ENCODE measurements at regions not wholly inside any gene's neighbourhood (a gene's known extent, or its start where the extent isn't known, plus 50 kb on each side); places are given as distances from the start of the nearest gene placed in this dataset.

GRCh38 chr13:67946131-67946530, 716.0 kb upstream of the PCDH9 start:
- POLR2A ChIA-PET = no interaction called here
- CTCF ChIA-PET = no interaction called here

GRCh38 chr13:67943116-67943515, 713.0 kb upstream of the PCDH9 start:
- H3K4me1 ChIP-seq (ENCODE audit: control insufficient read depth, insufficient read depth, low read length) = no peaks in the 10 kb centered on the region
- H3K27ac ChIP-seq (ENCODE audit: extremely low read depth, low read depth, low read length) = no peak overlapping the region
- CTCF ChIA-PET = no interaction called here
- no peak overlapping the region for H3K4me3 ChIP-seq (ENCODE audit: low read depth, low read length)
- TF ChIP-seq ZNF791 (tag by site-specific recombination; IDR thresholded peaks at IDR 0.05) (no peak), TCF7L2 (IDR thresholded peaks at IDR 0.05; ENCODE audit: borderline replicate concordance, low read depth, low read length) (no peak), ZIC2 (tag by site-specific recombination; IDR thresholded peaks at IDR 0.05) (no peak), RBAK (tag by site-specific recombination; IDR thresholded peaks at IDR 0.05) (no peak), GLIS1 (tag by site-specific recombination; IDR thresholded peaks at IDR 0.05) (no peak), ZNF214 (tag by site-specific recombination; IDR thresholded peaks at IDR 0.05; ENCODE audit: borderline replicate concordance) (no peak), ZNF561 (tag by site-specific recombination; IDR thresholded peaks at IDR 0.05; ENCODE audit: borderline replicate concordance) (no peak), ZNF133 (tag by site-specific recombination; IDR thresholded peaks at IDR 0.05) (no peak), ZBTB21 (tag by site-specific recombination; IDR thresholded peaks at IDR 0.05) (no peak), SETDB1 (IDR thresholded peaks at IDR 0.05; ENCODE audit: insufficient read length, low read length) (no peak), SP2 (tag by site-specific recombination; IDR thresholded peaks at IDR 0.05) (no peak), KLF16 (tag by site-specific recombination; IDR thresholded peaks at IDR 0.05) (no peak), HOXC10 (CRISPR knock-in tag; IDR thresholded peaks at IDR 0.05) (no peak), ZNF488 (tag by site-specific recombination; IDR thresholded peaks at IDR 0.05) (no peak)
- no peaks in the 10 kb centered on the region for H3K36me3 ChIP-seq (ENCODE audit: control insufficient read depth in 2 of 2, insufficient read depth in 1 of 2, low read length in 2 of 2)
- H3K9me3 ChIP-seq (ENCODE audit: control insufficient read depth, insufficient read depth, low read depth, low read length) = no peaks in the 10 kb centered on the region
- POLR2A ChIA-PET = no interaction called here

More at GRCh38 chr13:67946131-67946530, 716.0 kb upstream of the PCDH9 start:
- Histone ChIP-seq H3K9me3 (ENCODE audit: control insufficient read depth, insufficient read depth, low read depth, low read length) (no peaks in the 10 kb centered on the region), H3K4me1 (ENCODE audit: control insufficient read depth, insufficient read depth, low read length) (no peaks in the 10 kb centered on the region), H3K36me3 (ENCODE audit: control insufficient read depth in 2 of 2, insufficient read depth in 1 of 2, low read length in 2 of 2) (no peaks in the 10 kb centered on the region), H3K27ac (ENCODE audit: extremely low read depth, low read depth, low read length) (no peak overlapping the region), H3K4me3 (ENCODE audit: low read depth, low read length) (no peak overlapping the region)
- TF ChIP-seq BCL11B (tag by site-specific recombination; IDR thresholded peaks at IDR 0.05; ENCODE audit: low read depth) (no peak), ZNF132 (tag by site-specific recombination; IDR thresholded peaks at IDR 0.05; ENCODE audit: borderline replicate concordance) (no peak), ZNF660 (tag by site-specific recombination; IDR thresholded peaks at IDR 0.05) (no peak), ZNF133 (tag by site-specific recombination; IDR thresholded peaks at IDR 0.05) (no peak), ZNF585B (tag by site-specific recombination; IDR thresholded peaks at IDR 0.05) (no peak), SP2 (tag by site-specific recombination; IDR thresholded peaks at IDR 0.05) (no peak), ZNF423 (tag by site-specific recombination; IDR thresholded peaks at IDR 0.05) (no peak), HOXD13 (CRISPR knock-in tag; IDR thresholded peaks at IDR 0.05; ENCODE audit: borderline replicate concordance) (no peak)

GRCh38 chr13:67935626-67936025, 705.5 kb upstream of the PCDH9 start:
- no peaks in the 10 kb centered on the region for H3K36me3 ChIP-seq (ENCODE audit: control insufficient read depth in 2 of 2, insufficient read depth in 1 of 2, low read length in 2 of 2)
- POLR2A ChIA-PET = no interaction called here
- no peak for TF ChIP-seq ZNF140 (tag by site-specific recombination; IDR thresholded peaks at IDR 0.05)
- no peak for TF ChIP-seq ZNF747 (tag by site-specific recombination; IDR thresholded peaks at IDR 0.05)
- TF ChIP-seq ZNF664 (tag by site-specific recombination; IDR thresholded peaks at IDR 0.05) = no peak
- TF ChIP-seq ZBTB7A (tag by site-specific recombination; IDR thresholded peaks at IDR 0.05; ENCODE audit: low read depth) = no peak
- no peak for TF ChIP-seq GLI4 (tag by site-specific recombination; IDR thresholded peaks at IDR 0.05)
- TF ChIP-seq ZNF2 (tag by site-specific recombination; IDR thresholded peaks at IDR 0.05) = no peak
- no peak for TF ChIP-seq ZNF777 (tag by site-specific recombination; IDR thresholded peaks at IDR 0.05; ENCODE audit: borderline replicate concordance)
- no peak for TF ChIP-seq MEIS1 (CRISPR knock-in tag; IDR thresholded peaks at IDR 0.05; ENCODE audit: borderline replicate concordance)
- no peak for TF ChIP-seq ZSCAN16 (tag by site-specific recombination; IDR thresholded peaks at IDR 0.05)
- H3K27ac ChIP-seq (ENCODE audit: extremely low read depth, low read depth, low read length) = no peak overlapping the region
- H3K4me1 ChIP-seq (ENCODE audit: control insufficient read depth, insufficient read depth, low read length) = no peaks in the 10 kb centered on the region
- no peak overlapping the region for H3K4me3 ChIP-seq (ENCODE audit: low read depth, low read length)
- CTCF ChIA-PET = no interaction called here
- no peaks in the 10 kb centered on the region for H3K9me3 ChIP-seq (ENCODE audit: control insufficient read depth, insufficient read depth, low read depth, low read length)
